Body of pancreas (tissue), 4 donors: ENCODE measurements at regions not wholly inside any gene's neighbourhood (a gene's known extent, or its start where the extent isn't known, plus 50 kb on each side); places are given as distances from the start of the nearest gene placed in this dataset.

Experiments used
- POLR2A ChIP-seq, 3 donors: fragments of 450-650 bp; IDR thresholded peaks; one replicate each; pipeline ENCODE4 v1.6.1; 2016; ENCODE audit warnings: antibody characterized with exemption in 3 of 3, mild to moderate bottlenecking in 2 of 3
- TF ChIP-seq, protein P1 (sequence below), 7 experiments: fragments of 450-650 bp in 4 of 7; fragments of 200-600 bp in 3 of 7; sonication (generic) in 3 of 7; IDR thresholded peaks; one replicate each; pipeline ENCODE4 v1.5.1; 2016 to 2019; ENCODE audit warnings: antibody characterized with exemption in 7 of 7

DNA sequence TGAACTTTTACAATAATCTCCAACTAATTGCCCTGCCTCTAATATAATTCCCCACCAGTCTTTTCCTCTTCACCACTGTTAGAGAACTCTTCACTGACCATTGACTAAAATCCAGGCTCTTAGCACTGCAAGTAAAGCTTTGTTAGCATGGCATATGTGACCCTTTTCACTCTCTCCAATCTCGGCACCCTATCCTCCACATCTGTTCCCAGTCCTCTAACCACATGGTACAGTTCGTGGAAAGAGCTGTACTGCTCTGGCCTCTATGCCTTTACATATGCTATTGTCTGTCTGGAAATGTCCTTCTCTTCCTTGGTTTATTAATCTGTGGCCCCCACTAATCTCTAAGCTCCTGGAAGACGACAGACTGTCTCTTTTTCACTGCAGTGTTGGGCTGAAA lies 63.0 kb upstream of the EIF2S2 start:
- TF ChIP-seq, protein P1, sequence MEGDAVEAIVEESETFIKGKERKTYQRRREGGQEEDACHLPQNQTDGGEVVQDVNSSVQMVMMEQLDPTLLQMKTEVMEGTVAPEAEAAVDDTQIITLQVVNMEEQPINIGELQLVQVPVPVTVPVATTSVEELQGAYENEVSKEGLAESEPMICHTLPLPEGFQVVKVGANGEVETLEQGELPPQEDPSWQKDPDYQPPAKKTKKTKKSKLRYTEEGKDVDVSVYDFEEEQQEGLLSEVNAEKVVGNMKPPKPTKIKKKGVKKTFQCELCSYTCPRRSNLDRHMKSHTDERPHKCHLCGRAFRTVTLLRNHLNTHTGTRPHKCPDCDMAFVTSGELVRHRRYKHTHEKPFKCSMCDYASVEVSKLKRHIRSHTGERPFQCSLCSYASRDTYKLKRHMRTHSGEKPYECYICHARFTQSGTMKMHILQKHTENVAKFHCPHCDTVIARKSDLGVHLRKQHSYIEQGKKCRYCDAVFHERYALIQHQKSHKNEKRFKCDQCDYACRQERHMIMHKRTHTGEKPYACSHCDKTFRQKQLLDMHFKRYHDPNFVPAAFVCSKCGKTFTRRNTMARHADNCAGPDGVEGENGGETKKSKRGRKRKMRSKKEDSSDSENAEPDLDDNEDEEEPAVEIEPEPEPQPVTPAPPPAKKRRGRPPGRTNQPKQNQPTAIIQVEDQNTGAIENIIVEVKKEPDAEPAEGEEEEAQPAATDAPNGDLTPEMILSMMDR (IDR thresholded peaks at IDR 0.05), result no peak
- no peak for TF ChIP-seq POLR2A (IDR thresholded peaks at IDR 0.05)
